K562 (cell line): ENCODE measurements at regions not wholly inside any gene's neighbourhood (a gene's known extent, or its start where the extent isn't known, plus 50 kb on each side); places are given as distances from the start of the nearest gene placed in this dataset.

ENCODE experiments used
- ATAC-seq: fragments of 200-7000 bp; cut with Tn5 transposase; 3 replicates; pipeline ENCODE4 v1.9.1; 2020; ENCODE audit warnings: moderate library complexity
- BruUV-seq: library from RNA; stranded (reverse); fragments of 400-500 nt; replicated peaks from 2 replicates; lab custom pipeline; 2021; lab: Mats Ljungman, UMichigan
- CTCF ChIA-PET: fragments of 300-600 bp; formaldehyde crosslinking; extraction: SDS; loops from one replicate; lab custom pipeline; 2021; ENCODE audit warnings: low intra/inter-chr PET ratio; lab: Yijun Ruan, JAX
- POLR2A ChIA-PET: fragments of 300-600, 350-650 bp; sonication (Branson Sonifier 250); formaldehyde crosslinking; extraction: SDS; loops from one replicate; lab custom pipeline; 2021; ENCODE audit warnings: antibody characterized with exemption, inconsistent platforms; lab: Yijun Ruan, JAX
- DNase-seq, 4 experiments: peaks; one replicate each; pipeline versions ENCODE4 v3.0.0 to v3.0.0-alpha.2; 2011 to 2018; ENCODE audit warnings: low spot score in 3 of 4, mixed read lengths in 3 of 4; ENCODE audit errors: extremely low read depth in 1 of 4
- FAIRE-seq: peaks from 2 replicates; lab custom pipeline; 2011; peaks lifted over from hg19 to GRCh38; lab: Jason Lieb, UNC
- H2AFZ ChIP-seq: 2 replicates; pipeline ENCODE4 v1.6.0; 2011; ENCODE audit warnings: low read depth, low read length, control low read depth, inconsistent platforms
- H3K27ac ChIP-seq: fragments of 200-600 bp; 3 replicates; pipeline ENCODE4 v1.8.0; 2011; ENCODE audit warnings: low read depth, mild to moderate bottlenecking, control low read depth, inconsistent platforms, low read length, moderate library complexity, mixed read lengths; ENCODE audit errors: extremely low read depth
- H3K27me3 ChIP-seq, 2 experiments: fragments of 300-600 bp in 1 of 2; 2 replicates in 1 of 2; 3 replicates in 1 of 2; pipeline versions ENCODE4 v1.6.0 to v1.8.0; 2011; ENCODE audit warnings: inconsistent platforms in 2 of 2, low read length in 2 of 2, mild to moderate bottlenecking in 1 of 2, mixed read lengths in 1 of 2, moderate library complexity in 1 of 2; ENCODE audit not compliant: control insufficient read depth in 2 of 2, insufficient read depth in 2 of 2
- H3K36me3 ChIP-seq: fragments of 300-600 bp; 3 replicates; pipeline ENCODE4 v1.8.0; 2011; ENCODE audit warnings: mild to moderate bottlenecking, low read length, inconsistent platforms; ENCODE audit not compliant: control insufficient read depth, insufficient read depth
- H3K4me1 ChIP-seq, 2 experiments: fragments of 200-600 bp in 1 of 2; replicated peaks in 1 of 2; 2 replicates in 1 of 2; 3 replicates in 1 of 2; pipeline versions ENCODE4 v1.5.1 to v1.8.0; 2011; ENCODE audit warnings: inconsistent platforms in 2 of 2, low read length in 2 of 2, mild to moderate bottlenecking in 1 of 2, mixed read lengths in 1 of 2, moderate library complexity in 1 of 2; ENCODE audit not compliant: control insufficient read depth in 2 of 2, insufficient read depth in 2 of 2
- H3K4me2 ChIP-seq: 2 replicates; pipeline ENCODE4 v1.6.1; 2011; ENCODE audit warnings: low read length, control low read depth, inconsistent platforms, mixed read lengths; ENCODE audit not compliant: insufficient read depth
- H3K4me3 ChIP-seq: fragments of 200-600 bp; sonication (generic), shearing (Covaris generic); 2 replicates; pipeline ENCODE4 v1.5.1; 2016; ENCODE audit warnings: control low read depth, inconsistent platforms
- H3K79me2 ChIP-seq: fragments of 200-600 bp; 3 replicates; pipeline ENCODE4 v1.8.0; 2011; ENCODE audit warnings: low read length, inconsistent platforms; ENCODE audit not compliant: control insufficient read depth, insufficient read depth
- H3K9ac ChIP-seq, 2 experiments: 2 replicates each; pipeline versions ENCODE4 v1.6.0 to v1.6.1; 2011; ENCODE audit warnings: low read depth in 2 of 2, low read length in 2 of 2, control low read depth in 1 of 2, inconsistent platforms in 1 of 2, mild to moderate bottlenecking in 1 of 2, mixed read lengths in 1 of 2; ENCODE audit not compliant: insufficient read depth in 1 of 2
- H3K9me1 ChIP-seq: one replicate; pipeline ENCODE4 v1.6.0; 2011; ENCODE audit warnings: inconsistent platforms, mild to moderate bottlenecking, low read length, moderate library complexity; ENCODE audit not compliant: control insufficient read depth, insufficient read depth
- H3K9me3 ChIP-seq: replicated peaks from 2 replicates; pipeline ENCODE4 v1.5.1; 2011; ENCODE audit warnings: low read depth, low read length, inconsistent platforms; ENCODE audit not compliant: control insufficient read depth, insufficient read depth
- H4K20me1 ChIP-seq: replicated peaks from 2 replicates; pipeline ENCODE4 v1.6.1; 2011; ENCODE audit warnings: low read length, inconsistent platforms, mixed read lengths; ENCODE audit not compliant: control insufficient read depth, insufficient read depth
- BMI1 ChIP-seq: fragments of 150-350 bp; IDR thresholded peaks from 2 replicates; pipeline ENCODE4 v1.6.1; 2014; ENCODE audit warnings: low read length
- DACH1 ChIP-seq: fragments of 450-650 bp; IDR thresholded peaks from 2 replicates; pipeline ENCODE4 v1.6.1; 2018; ENCODE audit not compliant: partially characterized antibody
- DNMT1 ChIP-seq: fragments of 450-650 bp; IDR thresholded peaks from 2 replicates; pipeline ENCODE4 v1.6.1; 2016; ENCODE audit warnings: antibody characterized with exemption, mild to moderate bottlenecking
- FOXO4 ChIP-seq: fragments of 450-650 bp; formaldehyde crosslinking; IDR thresholded peaks from 2 replicates; pipeline ENCODE4 v1.4.0; 2020; ENCODE audit warnings: mild to moderate bottlenecking, moderate library complexity
- HES1 ChIP-seq: fragments of 450-650 bp; IDR thresholded peaks from 2 replicates; pipeline ENCODE4 v1.6.1; 2016; ENCODE audit warnings: low read depth, mild to moderate bottlenecking, moderate library complexity
- HNRNPLL ChIP-seq: fragments of 200-400 bp; formaldehyde crosslinking; IDR thresholded peaks from 2 replicates; pipeline ENCODE4 v1.6.1; 2017; ENCODE audit warnings: low read length, low read depth, mild to moderate bottlenecking; ENCODE audit not compliant: poor library complexity, severe bottlenecking
- KAT7 ChIP-seq: sonication (generic); formaldehyde crosslinking; IDR thresholded peaks from 2 replicates; pipeline ENCODE4 v1.8.0; 2022; ENCODE audit warnings: missing genetic modification reagents, mild to moderate bottlenecking, borderline replicate concordance
- POU5F1 ChIP-seq: fragments of 150-350 bp; IDR thresholded peaks from 2 replicates; pipeline ENCODE4 v1.6.1; 2014; ENCODE audit warnings: borderline replicate concordance, low read length, low read depth, mild to moderate bottlenecking; ENCODE audit not compliant: partially characterized antibody
- SP2 ChIP-seq: IDR thresholded peaks from 2 replicates; pipeline ENCODE4 v1.6.1; 2011; ENCODE audit warnings: mild to moderate bottlenecking, low read depth, low read length, moderate library complexity; ENCODE audit not compliant: poor library complexity, severe bottlenecking; ENCODE audit errors: extremely low read depth
- USF2 ChIP-seq: sonication (generic); formaldehyde crosslinking; IDR thresholded peaks from 2 replicates; pipeline ENCODE4 v1.5.0; 2020; ENCODE audit warnings: missing genetic modification reagents
- ZBTB9 ChIP-seq: fragments of 450-650 bp; formaldehyde crosslinking; IDR thresholded peaks from 2 replicates; pipeline ENCODE4 v1.4.0; 2020; ENCODE audit warnings: mild to moderate bottlenecking, moderate library complexity
- ZNF57 ChIP-seq: fragments of 450-650 bp; formaldehyde crosslinking; IDR thresholded peaks from 2 replicates; pipeline ENCODE4 v1.4.0; 2020; ENCODE audit warnings: mild to moderate bottlenecking, moderate library complexity
- WGBS: fragments of 100-300 bp; shearing (Covaris generic); methylation state at CpG from one replicate; pipeline ENCODE4 v1.1.6; 2016; ENCODE audit warnings: low coverage, mixed read lengths; ENCODE audit not compliant: insufficient coverage; ENCODE audit errors: missing lambda C conversion rate; 5-methylcytosine and 5-hydroxymethylcytosine counted together
- in situ Hi-C: fragments of 300-500 bp; cut with MboI; formaldehyde crosslinking; loops from 4 replicates; pipeline ENCODE4 v1.15.0; 2018; ENCODE audit warnings: inconsistent platforms, mixed read lengths
- intact Hi-C: fragments of 100-400 bp; cut with micrococcal nuclease; formaldehyde crosslinking; loops from 2 replicates; pipeline ENCODE4 v1.14.2; 2022

- H4K20me1 ChIP-seq, result no peaks in the 10 kb centered on the region
- CTCF ChIA-PET, result no interaction called here
- H3K27ac ChIP-seq, result no peak overlapping the region
- no peak for ATAC-seq
- FAIRE-seq, result no peak
- no peak for TF ChIP-seq HES1
- no peak for TF ChIP-seq BMI1
- TF ChIP-seq DACH1, result no peak
- no peak for TF ChIP-seq DNMT1
- no peak for TF ChIP-seq FOXO4 (CRISPR knock-in tag)
- no peak for TF ChIP-seq POU5F1
- TF ChIP-seq SP2, result no peak
- TF ChIP-seq KAT7 (CRISPR knock-in tag), result no peak
- no peak for TF ChIP-seq USF2
- TF ChIP-seq ZBTB9, result no peak
- no peak for TF ChIP-seq HNRNPLL
- no peak for TF ChIP-seq ZNF57 (CRISPR knock-in tag)
- H3K9ac ChIP-seq, result no peak overlapping the region
- no TSS peak for BruUV-seq
- no peak overlapping the region for H2AFZ ChIP-seq
- intact Hi-C loops (no loop called here), in situ Hi-C loops (no loop called here)
- no peaks in the 10 kb centered on the region for H3K9me1 ChIP-seq
- POLR2A ChIA-PET, result no interaction called here
- no peaks in the 10 kb centered on the region for H3K27me3 ChIP-seq
- no peaks in the 10 kb centered on the region for H3K79me2 ChIP-seq
- no peaks in the 10 kb centered on the region for H3K36me3 ChIP-seq
- no peak overlapping the region for H3K4me2 ChIP-seq
- 0% methylated on average over 3 of the region's 3 CpGs for WGBS
- no peaks in the 10 kb centered on the region for H3K9me3 ChIP-seq
- no peak for DNase-seq
- no peaks in the 10 kb centered on the region for H3K4me1 ChIP-seq
- no peak overlapping the region for H3K4me3 ChIP-seq
Measured at GRCh38 chr3:88362428-88362827, 212.7 kb downstream of the C3orf38 start.
